HepG2 (cell line): ENCODE measurements at regions not wholly inside any gene's neighbourhood (a gene's known extent, or its start where the extent isn't known, plus 50 kb on each side); places are given as distances from the start of the nearest gene placed in this dataset.

Experiments used
- ATAC-seq: fragments of 200-7000 bp; cut with Tn5 transposase; 3 replicates; pipeline ENCODE4 v1.9.1; 2020; ENCODE audit warnings: mild to moderate bottlenecking, moderate library complexity
- BruUV-seq: library from RNA; stranded (reverse); fragments of 400-500 nt; replicated peaks from 2 replicates; lab custom pipeline; 2021; lab: Mats Ljungman, UMichigan
- CTCF ChIA-PET: fragments of 300-600 bp; formaldehyde crosslinking; extraction: SDS; loops from one replicate; lab custom pipeline; 2021; ENCODE audit warnings: low total read pairs, inconsistent platforms, low intra/inter-chr PET ratio; lab: Yijun Ruan, JAX
- POLR2A ChIA-PET: fragments of 350-600 bp; sonication (Branson Sonifier 250); formaldehyde crosslinking; loops from one replicate; lab custom pipeline; 2020; ENCODE audit warnings: antibody characterized with exemption, inconsistent platforms; lab: Yijun Ruan, JAX
- DNase-seq: peaks from one replicate; pipeline ENCODE4 v3.0.0-alpha.2; 2015; ENCODE audit warnings: low spot score
- FAIRE-seq: peaks from 3 replicates; lab custom pipeline; 2011; peaks lifted over from hg19 to GRCh38; lab: Jason Lieb, UNC
- H2AFZ ChIP-seq: one replicate; pipeline ENCODE4 v1.6.1; 2011; ENCODE audit warnings: low read length, inconsistent platforms
- H3K27ac ChIP-seq: fragments of 300-600 bp; 3 replicates; pipeline ENCODE4 v1.8.0; 2011; ENCODE audit warnings: mixed run types, mild to moderate bottlenecking, mixed read lengths, low read length, inconsistent platforms; ENCODE audit not compliant: insufficient read depth; ENCODE audit errors: extremely low read length
- H3K27me3 ChIP-seq, 2 experiments: fragments of 200-600 bp in 1 of 2; 2 replicates in 1 of 2; 3 replicates in 1 of 2; pipeline versions ENCODE4 v1.6.0 to v1.8.0; 2011; ENCODE audit warnings: low read length in 2 of 2, mild to moderate bottlenecking in 2 of 2, moderate library complexity in 2 of 2, inconsistent platforms in 1 of 2; ENCODE audit not compliant: insufficient read depth in 2 of 2, control insufficient read depth in 1 of 2
- H3K36me3 ChIP-seq, 2 experiments: fragments of 200-600 bp in 1 of 2; replicated peaks in 1 of 2; 2 replicates in 1 of 2; 3 replicates in 1 of 2; pipeline versions ENCODE4 v1.5.1 to v1.8.0; 2011; ENCODE audit warnings: low read length in 2 of 2, inconsistent platforms in 1 of 2; ENCODE audit not compliant: insufficient read depth in 2 of 2, control insufficient read depth in 1 of 2
- H3K4me1 ChIP-seq: 2 replicates; pipeline ENCODE4 v1.5.1; 2012; ENCODE audit warnings: low read length, inconsistent platforms; ENCODE audit not compliant: insufficient read depth
- H3K4me2 ChIP-seq: 2 replicates; pipeline ENCODE4 v1.6.0; 2011; ENCODE audit warnings: low read depth, low read length, inconsistent platforms
- H3K4me3 ChIP-seq, 3 experiments: fragments of 200-600 bp in 1 of 3; sonication (generic), shearing (Covaris generic) in 1 of 3; replicated peaks in 1 of 3; 2 replicates each; pipeline ENCODE4 v1.5.1; 2011 to 2016; ENCODE audit warnings: low read length in 3 of 3, inconsistent platforms in 2 of 3, low read depth in 2 of 3, mild to moderate bottlenecking in 2 of 3, control low read depth in 1 of 3, mixed read lengths in 1 of 3; ENCODE audit not compliant: insufficient read depth in 1 of 3
- H3K79me2 ChIP-seq: one replicate; pipeline ENCODE4 v1.6.1; 2011; ENCODE audit warnings: low read length, inconsistent platforms; ENCODE audit not compliant: insufficient read depth
- H3K9ac ChIP-seq: 2 replicates; pipeline ENCODE4 v1.6.0; 2011; ENCODE audit warnings: mild to moderate bottlenecking, low read depth, low read length, inconsistent platforms; ENCODE audit not compliant: insufficient read depth
- H3K9me3 ChIP-seq: 2 replicates; pipeline ENCODE4 v1.5.1; 2012; ENCODE audit warnings: mild to moderate bottlenecking, low read length
- H4K20me1 ChIP-seq: 2 replicates; pipeline ENCODE4 v1.6.0; 2011; ENCODE audit warnings: inconsistent platforms, mild to moderate bottlenecking, low read length, moderate library complexity; ENCODE audit not compliant: insufficient read depth
- ATF6 ChIP-seq: sonication (generic); formaldehyde crosslinking; conservative IDR thresholded peaks from 2 replicates; pipeline ENCODE4 v1.4.0; 2020; ENCODE audit warnings: missing genetic modification reagents
- ATF7 ChIP-seq, 2 experiments: fragments of 450-650 bp in 1 of 2; sonication (generic) in 1 of 2; formaldehyde crosslinking in 1 of 2; IDR thresholded peaks; 2 replicates each; pipeline versions ENCODE4 v1.4.0 to v1.6.1; 2016 to 2020; ENCODE audit warnings: antibody characterized with exemption in 1 of 2, mild to moderate bottlenecking in 1 of 2, missing genetic modification reagents in 1 of 2
- CEBPB ChIP-seq: IDR thresholded peaks from 2 replicates; pipeline ENCODE4 v1.6.1; 2011; ENCODE audit warnings: low read depth, low read length, improper control_type of control experiment, borderline replicate concordance
- CEBPZ ChIP-seq: IDR thresholded peaks from 2 replicates; pipeline ENCODE4 v1.6.1; 2012; ENCODE audit warnings: low read length, improper control_type of control experiment
- GATA4 ChIP-seq: sonication (generic); IDR thresholded peaks from 2 replicates; pipeline ENCODE4 v1.6.1; 2016; ENCODE audit warnings: antibody characterized with exemption, low read depth, borderline replicate concordance
- GLMP ChIP-seq: sonication (generic); formaldehyde crosslinking; IDR thresholded peaks from 2 replicates; pipeline ENCODE4 v1.9.0; 2021; ENCODE audit warnings: missing genetic modification reagents, mild to moderate bottlenecking, borderline replicate concordance
- KDM2A ChIP-seq: sonication (generic); formaldehyde crosslinking; IDR thresholded peaks from 2 replicates; pipeline ENCODE4 v1.4.0; 2020; ENCODE audit warnings: low read depth, missing genetic modification reagents, borderline replicate concordance
- NBN ChIP-seq: fragments of 450-650 bp; conservative IDR thresholded peaks from 2 replicates; pipeline ENCODE4 v1.6.1; 2017
- SMARCC2 ChIP-seq: fragments of 450-650 bp; IDR thresholded peaks from 2 replicates; pipeline ENCODE4 v1.6.1; 2017; ENCODE audit warnings: antibody characterized with exemption, mild to moderate bottlenecking
- ZNF34 ChIP-seq: sonication (generic); formaldehyde crosslinking; IDR thresholded peaks from 2 replicates; pipeline ENCODE4 v1.4.0; 2020; ENCODE audit warnings: mild to moderate bottlenecking, missing genetic modification reagents, borderline replicate concordance
- ZNF749 ChIP-seq: sonication (generic); formaldehyde crosslinking; IDR thresholded peaks from 2 replicates; pipeline ENCODE4 v1.8.0; 2022; ENCODE audit warnings: mild to moderate bottlenecking, missing genetic modification reagents, moderate library complexity, borderline replicate concordance
- ZNF776 ChIP-seq: sonication (generic); formaldehyde crosslinking; IDR thresholded peaks from 2 replicates; pipeline ENCODE4 v1.4.0; 2020; ENCODE audit warnings: mild to moderate bottlenecking, missing genetic modification reagents
- WGBS: methylation state at CpG from one replicate; pipeline ENCODE4 v1.1.6; 2017; ENCODE audit warnings: low lambda C conversion rate; 5-methylcytosine and 5-hydroxymethylcytosine counted together
- in situ Hi-C: cut with HindIII; loops from 2 replicates; pipeline ENCODE4 v1.10.0; 2017; ENCODE audit warnings: low pct_unique_long_range_greater_than_20kb; ENCODE audit not compliant: extremely low pct_ligation_motif_present
- intact Hi-C: fragments of 100-400 bp; cut with micrococcal nuclease; formaldehyde crosslinking; loops from one replicate; pipeline ENCODE4 v1.10.0; 2022; ENCODE audit not compliant: unreplicated experiment

- no peaks in the 10 kb centered on the region for H3K79me2 ChIP-seq
- BruUV-seq = no TSS peak
- no peak for ATAC-seq
- H3K4me1 ChIP-seq = no peaks in the 10 kb centered on the region
- TF ChIP-seq KDM2A (CRISPR knock-in tag) (no peak), CEBPB (peak; percentile 60), ATF7 (IDR thresholded peaks at IDR 0.05) (peak; percentile 66), ATF7 (CRISPR knock-in tag; IDR thresholded peaks at IDR 0.05) (no peak)
- H3K4me2 ChIP-seq = no peak overlapping the region
- ChIA-PET POLR2A (no interaction called here), CTCF (no interaction called here)
- no peak for DNase-seq
- H2AFZ ChIP-seq = no peak overlapping the region
- FAIRE-seq = no peak
- H3K27ac ChIP-seq = no peak overlapping the region
- no peaks in the 10 kb centered on the region for H4K20me1 ChIP-seq
- in situ Hi-C loops = no loop called here
- H3K36me3 ChIP-seq = no peaks in the 10 kb centered on the region
- H3K9me3 ChIP-seq = peaks cover 4% of the 10 kb centered on the region
- H3K9ac ChIP-seq = no peak overlapping the region
- H3K27me3 ChIP-seq = no peaks in the 10 kb centered on the region
- H3K4me3 ChIP-seq = no peak overlapping the region
- intact Hi-C loops = no loop called here
- WGBS = 21% methylated on average over 4 of the region's 4 CpGs
Observed at GRCh38 chr12:90301095-90301494, 592.5 kb upstream of the ATP2B1 start.

- Histone ChIP-seq H3K4me2 (no peak overlapping the region), H3K27me3 (no peaks in the 10 kb centered on the region), H3K36me3 (no peaks in the 10 kb centered on the region), H3K9ac (no peak overlapping the region), H3K4me3 (no peak overlapping the region), H3K9me3 (peaks cover 4% of the 10 kb centered on the region), H3K79me2 (no peaks in the 10 kb centered on the region), H3K27ac (no peak overlapping the region), H2AFZ (no peak overlapping the region), H3K4me1 (no peaks in the 10 kb centered on the region), H4K20me1 (no peaks in the 10 kb centered on the region)
- in situ Hi-C loops = no loop called here
- ChIA-PET POLR2A (no interaction called here), CTCF (no interaction called here)
- intact Hi-C loops = no loop called here
- FAIRE-seq (no peak), ATAC-seq (no peak), DNase-seq (no peak)
- no TSS peak for BruUV-seq
- TF ChIP-seq NBN (no peak), SMARCC2 (no peak), CEBPZ (no peak), ATF6 (CRISPR knock-in tag) (no peak), GATA4 (no peak), ZNF776 (CRISPR knock-in tag) (no peak), ZNF749 (no peak), GLMP (CRISPR knock-in tag) (no peak), ZNF34 (CRISPR knock-in tag) (no peak)
Observed at GRCh38 chr12:90299666-90300065, 591.0 kb upstream of the ATP2B1 start.
